AG10803 (cell line): ENCODE measurements at regions not wholly inside any gene's neighbourhood (a gene's known extent, or its start where the extent isn't known, plus 50 kb on each side); places are given as distances from the start of the nearest gene placed in this dataset.

Experiments
- DNase-seq: peaks from one replicate; pipeline ENCODE4 v3.0.0; 2010; ENCODE audit warnings: low read depth
- H3K4me3 ChIP-seq: 2 replicates; pipeline ENCODE4 v1.5.1; 2011; ENCODE audit warnings: mild to moderate bottlenecking, low read length, control low read depth
- TF ChIP-seq, protein P1 (sequence below): conservative IDR thresholded peaks from 2 replicates; pipeline ENCODE4 v1.5.1; 2011; ENCODE audit warnings: mild to moderate bottlenecking, low read length, control low read depth, inconsistent platforms

DNA sequence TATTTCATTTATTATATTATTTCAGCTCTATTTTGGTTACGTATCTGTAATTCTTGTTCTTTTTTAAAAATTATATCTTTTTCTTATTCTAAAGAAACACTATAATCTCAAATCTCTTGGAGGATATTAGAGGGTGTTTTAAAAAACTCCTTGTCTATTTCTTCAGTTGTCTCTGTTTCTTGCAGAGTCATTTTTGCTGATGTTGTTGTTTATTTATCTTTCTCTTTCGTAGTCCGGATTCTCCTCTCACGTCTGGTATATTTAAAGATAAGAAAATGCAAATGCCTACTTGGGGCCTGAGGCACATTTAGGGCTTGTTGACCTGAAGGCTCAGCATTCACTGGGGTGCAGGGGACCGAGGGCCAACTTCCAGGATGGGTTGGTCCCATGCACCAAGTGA lies 181.2 kb upstream of the CTBP2 start:
- TF ChIP-seq, protein P1, sequence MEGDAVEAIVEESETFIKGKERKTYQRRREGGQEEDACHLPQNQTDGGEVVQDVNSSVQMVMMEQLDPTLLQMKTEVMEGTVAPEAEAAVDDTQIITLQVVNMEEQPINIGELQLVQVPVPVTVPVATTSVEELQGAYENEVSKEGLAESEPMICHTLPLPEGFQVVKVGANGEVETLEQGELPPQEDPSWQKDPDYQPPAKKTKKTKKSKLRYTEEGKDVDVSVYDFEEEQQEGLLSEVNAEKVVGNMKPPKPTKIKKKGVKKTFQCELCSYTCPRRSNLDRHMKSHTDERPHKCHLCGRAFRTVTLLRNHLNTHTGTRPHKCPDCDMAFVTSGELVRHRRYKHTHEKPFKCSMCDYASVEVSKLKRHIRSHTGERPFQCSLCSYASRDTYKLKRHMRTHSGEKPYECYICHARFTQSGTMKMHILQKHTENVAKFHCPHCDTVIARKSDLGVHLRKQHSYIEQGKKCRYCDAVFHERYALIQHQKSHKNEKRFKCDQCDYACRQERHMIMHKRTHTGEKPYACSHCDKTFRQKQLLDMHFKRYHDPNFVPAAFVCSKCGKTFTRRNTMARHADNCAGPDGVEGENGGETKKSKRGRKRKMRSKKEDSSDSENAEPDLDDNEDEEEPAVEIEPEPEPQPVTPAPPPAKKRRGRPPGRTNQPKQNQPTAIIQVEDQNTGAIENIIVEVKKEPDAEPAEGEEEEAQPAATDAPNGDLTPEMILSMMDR: no peak
- no peak overlapping the region for H3K4me3 ChIP-seq
- DNase-seq: no peak

DNA sequence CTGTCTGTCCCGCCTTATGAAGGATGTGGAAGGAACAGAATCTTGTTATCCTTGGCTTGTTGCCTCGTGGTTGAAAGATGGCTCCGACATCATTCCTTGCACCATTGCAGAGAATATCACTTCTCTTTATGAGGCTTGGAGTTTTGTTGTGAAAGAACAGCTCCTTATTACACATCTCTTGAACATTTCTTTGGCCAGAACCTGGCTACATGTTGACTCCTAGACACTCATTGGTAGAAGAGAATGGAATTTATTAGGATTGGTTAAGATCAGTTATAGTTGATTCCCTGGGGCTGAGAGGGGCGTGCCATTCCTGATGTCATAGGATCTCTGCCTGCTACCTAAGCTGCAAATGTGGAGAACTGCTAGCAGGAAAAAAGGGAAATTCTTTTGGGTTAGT lies 180.5 kb upstream of the CTBP2 start:
- DNase-seq: no peak
- H3K4me3 ChIP-seq: no peak overlapping the region
- TF ChIP-seq, protein P1: no peak

DNA sequence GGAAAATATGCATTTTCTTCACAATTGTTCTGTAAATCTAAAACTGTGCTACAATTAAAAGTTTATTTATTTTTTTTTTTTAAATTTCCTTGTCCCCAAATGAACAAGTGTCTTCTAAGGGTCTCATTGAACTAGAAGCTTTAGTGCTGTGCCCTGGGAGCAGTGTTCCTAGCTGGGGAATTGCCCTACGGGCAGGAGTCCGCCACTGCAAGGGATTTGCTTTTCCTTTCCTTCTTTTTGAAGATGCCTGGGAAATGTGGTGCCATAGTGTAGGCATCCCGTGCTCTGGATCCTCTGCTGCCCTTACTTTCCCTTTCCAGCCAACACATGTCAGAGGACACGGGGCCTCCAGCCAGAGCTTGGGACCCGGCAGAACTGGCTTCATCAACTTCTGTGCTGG lies 177.1 kb upstream of the CTBP2 start:
- H3K4me3 ChIP-seq: no peak overlapping the region
- TF ChIP-seq, protein P1: no peak
- DNase-seq: no peak

DNA sequence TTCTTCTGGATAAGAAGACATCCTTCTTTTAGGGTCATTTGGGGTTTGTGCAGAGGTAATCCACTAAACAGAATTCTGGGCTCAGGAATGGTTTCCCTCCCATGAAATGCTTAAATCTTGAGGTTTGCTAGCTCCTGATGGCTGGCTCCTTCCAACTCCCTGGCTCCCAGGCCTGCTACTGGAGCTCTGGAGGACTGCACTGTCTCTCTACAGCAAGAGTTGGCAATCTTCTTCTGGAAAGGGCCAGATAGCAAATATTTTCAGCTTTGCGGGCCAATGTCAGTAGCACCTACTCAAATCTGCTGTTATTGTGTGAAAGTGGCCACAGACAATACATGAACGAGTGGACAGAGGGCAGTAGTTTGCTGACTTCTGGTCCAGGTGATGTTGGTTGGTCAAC lies 174.2 kb upstream of the CTBP2 start:
- no peak overlapping the region for H3K4me3 ChIP-seq
- no peak for DNase-seq
- TF ChIP-seq, protein P1: no peak

DNA sequence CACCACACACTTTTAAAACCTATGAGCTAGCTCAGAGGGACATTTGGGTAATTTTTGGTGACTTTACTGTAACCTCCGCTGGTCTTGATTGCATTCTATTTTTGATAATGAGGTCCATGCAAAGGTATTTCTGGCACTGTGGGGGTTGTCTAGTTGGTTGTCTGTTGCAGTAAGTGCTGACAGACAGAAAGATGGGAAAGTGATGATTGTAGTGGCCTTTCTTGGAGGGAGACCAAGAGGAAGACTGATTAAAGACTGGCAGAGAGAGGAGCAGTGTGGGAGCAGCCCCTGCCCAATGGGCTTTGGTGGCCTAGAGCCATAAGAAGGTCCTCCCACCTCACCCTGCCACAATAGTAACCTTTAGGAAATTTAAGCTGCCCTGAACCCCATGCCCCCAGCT lies 173.4 kb upstream of the CTBP2 start:
- DNase-seq: no peak
- H3K4me3 ChIP-seq: no peak overlapping the region
- TF ChIP-seq, protein P1: no peak

DNA sequence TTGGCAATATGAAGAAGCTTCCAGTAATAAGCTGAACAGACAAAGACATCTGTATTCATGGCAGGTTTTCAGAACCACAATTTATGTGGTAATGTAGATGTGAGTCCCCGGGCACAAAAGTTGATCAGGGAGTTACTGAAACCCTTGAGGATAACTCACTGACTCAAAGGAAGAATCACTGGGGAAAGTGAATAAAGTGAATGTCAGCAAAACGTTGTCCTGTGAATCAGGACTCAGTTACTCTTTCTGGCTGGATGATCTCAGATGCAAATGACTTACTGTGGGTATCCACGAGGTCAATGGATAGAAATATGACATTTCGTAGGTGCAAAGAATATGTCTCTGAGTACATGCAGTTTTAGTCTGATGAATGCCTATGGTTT lies 172.8 kb upstream of the CTBP2 start:
- no peak for DNase-seq
- no peak overlapping the region for H3K4me3 ChIP-seq
- TF ChIP-seq, protein P1: no peak

DNA sequence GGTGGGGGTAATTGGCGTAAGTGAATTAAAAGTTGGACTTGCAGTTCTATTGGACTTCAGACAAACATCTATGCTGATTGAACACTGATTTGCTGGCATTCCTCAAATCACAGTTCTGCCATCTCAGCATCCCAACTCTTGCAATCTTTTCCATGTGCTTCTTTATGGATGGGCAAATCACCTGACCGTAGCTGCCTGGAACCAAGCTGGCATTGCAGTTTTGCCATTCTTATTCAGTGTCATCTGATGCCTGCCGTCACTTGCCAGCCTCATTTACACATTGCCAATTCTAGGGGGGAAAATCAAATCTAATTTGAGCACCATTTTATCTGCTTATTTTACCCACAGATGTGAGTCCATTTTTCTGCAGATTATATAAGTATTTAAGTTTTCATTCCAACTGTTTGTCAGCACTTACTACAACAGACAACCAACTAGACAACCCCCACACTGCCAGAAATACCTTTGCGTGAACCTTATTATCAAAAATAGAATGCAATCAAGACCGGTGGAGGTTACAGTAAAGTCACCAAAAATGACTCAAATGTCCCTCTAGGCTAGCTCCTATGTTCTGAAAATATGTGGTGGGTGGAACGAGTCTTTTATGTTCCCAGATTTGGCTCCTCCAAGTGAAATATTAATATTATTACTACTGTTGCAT lies 172.3 kb upstream of the CTBP2 start:
- no peak overlapping the region for H3K4me3 ChIP-seq
- TF ChIP-seq, protein P1: no peak
- no peak for DNase-seq
